SK-N-SH treated with all-trans-retinoic acid at 6 μM for 48 hours (cell line): ENCODE measurements at regions not wholly inside any gene's neighbourhood (a gene's known extent, or its start where the extent isn't known, plus 50 kb on each side); places are given as distances from the start of the nearest gene placed in this dataset.
"Not testable (repeated sequence)": the region's sequence is repeated elsewhere in the genome, so short reads cannot be mapped to it uniquely, and the experiment has no call there.

Experiments used
- ATAC-seq: fragments of 200-7000 bp; cut with Tn5 transposase; 3 replicates; pipeline ENCODE4 v1.9.1; 2020; ENCODE audit warnings: mild to moderate bottlenecking, moderate library complexity
- ARNTL ChIP-seq: fragments of 450-650 bp; formaldehyde crosslinking; IDR thresholded peaks from 2 replicates; pipeline ENCODE4 v1.5.0; 2020; ENCODE audit warnings: low read depth, mild to moderate bottlenecking, moderate library complexity, borderline replicate concordance
- CREB5 ChIP-seq: fragments of 250-450 bp; sonication (Bioruptor Pico); IDR thresholded peaks from 2 replicates; pipeline ENCODE4 v1.5.1; 2020; ENCODE audit warnings: low read depth, mild to moderate bottlenecking, moderate library complexity
- CSDC2 ChIP-seq: fragments of 250-450 bp; sonication (Bioruptor Pico); IDR thresholded peaks from 2 replicates; pipeline ENCODE4 v1.5.0; 2020; ENCODE audit warnings: mild to moderate bottlenecking, moderate library complexity
- CSRNP3 ChIP-seq: fragments of 250-450 bp; sonication (Bioruptor Pico); IDR thresholded peaks from 2 replicates; pipeline ENCODE4 v1.5.1; 2021; ENCODE audit warnings: mild to moderate bottlenecking, moderate library complexity
- ESRRG ChIP-seq: fragments of 250-450 bp; sonication (Bioruptor Pico); IDR thresholded peaks from 2 replicates; pipeline ENCODE4 v1.6.1; 2021; ENCODE audit warnings: mild to moderate bottlenecking
- GLIS3 ChIP-seq: fragments of 250-450 bp; sonication (Bioruptor Pico); IDR thresholded peaks from 2 replicates; pipeline ENCODE4 v1.5.0; 2020; ENCODE audit warnings: mild to moderate bottlenecking, moderate library complexity
- ISL1 ChIP-seq: fragments of 250-450 bp; sonication (Bioruptor Pico); IDR thresholded peaks from 2 replicates; pipeline ENCODE4 v2.1.2; 2022; ENCODE audit warnings: mild to moderate bottlenecking, moderate library complexity
- OSR1 ChIP-seq: fragments of 250-450 bp; sonication (Bioruptor Pico); IDR thresholded peaks from 2 replicates; pipeline ENCODE4 v1.8.0; 2022; ENCODE audit warnings: moderate library complexity, mild to moderate bottlenecking, inconsistent platforms
- RARB ChIP-seq: fragments of 250-450 bp; sonication (Bioruptor Pico); IDR thresholded peaks from 2 replicates; pipeline ENCODE4 v1.8.0; 2021; ENCODE audit warnings: mild to moderate bottlenecking, moderate library complexity
- SNAI2 ChIP-seq: fragments of 250-450 bp; sonication (Bioruptor Pico); IDR thresholded peaks from 2 replicates; pipeline ENCODE4 v1.5.0; 2020; ENCODE audit warnings: mild to moderate bottlenecking, moderate library complexity
- TCF4 ChIP-seq: fragments of 250-450 bp; sonication (Bioruptor Pico); IDR thresholded peaks from 2 replicates; pipeline ENCODE4 v1.8.0; 2021; ENCODE audit warnings: mild to moderate bottlenecking, moderate library complexity, borderline replicate concordance
- TOX ChIP-seq: fragments of 250-450 bp; sonication (Bioruptor Pico); IDR thresholded peaks from 2 replicates; pipeline ENCODE4 v1.8.0; 2021; ENCODE audit warnings: mild to moderate bottlenecking, moderate library complexity, borderline replicate concordance
- ZC3H10 ChIP-seq: fragments of 250-450 bp; sonication (Bioruptor Pico); IDR thresholded peaks from 2 replicates; pipeline ENCODE4 v1.5.1; 2021; ENCODE audit warnings: mild to moderate bottlenecking, moderate library complexity
- ZFP3 ChIP-seq: fragments of 250-450 bp; sonication (Bioruptor Pico); IDR thresholded peaks from 2 replicates; pipeline ENCODE4 v1.5.0; 2020; ENCODE audit warnings: mild to moderate bottlenecking, moderate library complexity
- ZNF565 ChIP-seq: fragments of 450-650 bp; formaldehyde crosslinking; conservative IDR thresholded peaks from 2 replicates; pipeline ENCODE4 v1.5.0; 2020; ENCODE audit warnings: low read depth, mild to moderate bottlenecking, moderate library complexity
- ZNF70 ChIP-seq: fragments of 450-650 bp; formaldehyde crosslinking; IDR thresholded peaks from 2 replicates; pipeline ENCODE4 v1.5.0; 2020; ENCODE audit warnings: mild to moderate bottlenecking, moderate library complexity
- TF ChIP-seq, protein P1 (sequence below): fragments of 250-450 bp; sonication (Bioruptor Pico); IDR thresholded peaks from 2 replicates; pipeline ENCODE4 v1.8.0; 2021; ENCODE audit warnings: low read depth, mild to moderate bottlenecking, moderate library complexity, borderline replicate concordance
- TF ChIP-seq, protein P2 (sequence below): fragments of 250-450 bp; sonication (Bioruptor Pico); IDR thresholded peaks from 2 replicates; pipeline ENCODE4 v1.5.0; 2020; ENCODE audit warnings: mild to moderate bottlenecking, moderate library complexity

DNA sequence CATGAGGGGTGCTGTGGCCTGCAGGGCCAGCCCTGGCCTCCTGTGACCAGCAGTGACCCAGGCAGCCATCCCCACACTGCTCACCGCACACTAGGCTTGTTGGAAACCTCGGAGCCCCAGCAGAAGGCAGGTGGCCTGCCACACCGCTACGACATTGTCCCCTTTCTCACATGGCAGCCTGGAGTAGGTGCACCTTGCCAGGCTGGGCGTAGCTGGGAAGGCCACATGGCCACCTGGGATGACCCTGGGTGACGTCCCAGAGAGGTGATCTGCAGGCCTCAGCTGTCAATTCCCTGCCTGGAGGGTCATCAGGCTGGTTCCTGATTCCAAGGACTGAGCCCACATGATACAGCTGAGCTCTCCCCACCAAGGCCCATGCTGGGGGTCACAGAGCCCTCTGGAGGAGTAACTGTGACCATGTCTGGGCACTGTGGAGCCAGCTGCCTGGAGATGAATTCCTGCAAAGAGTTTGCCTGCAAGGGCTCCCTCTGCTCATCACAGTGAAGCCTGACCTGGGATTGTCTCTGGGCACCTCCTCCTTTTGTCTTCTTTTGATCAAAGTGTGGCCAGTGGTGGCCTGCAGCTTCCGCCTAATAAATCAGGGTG lies 119.6 kb upstream of the OTOS start (continued):
- TF ChIP-seq, protein P1, sequence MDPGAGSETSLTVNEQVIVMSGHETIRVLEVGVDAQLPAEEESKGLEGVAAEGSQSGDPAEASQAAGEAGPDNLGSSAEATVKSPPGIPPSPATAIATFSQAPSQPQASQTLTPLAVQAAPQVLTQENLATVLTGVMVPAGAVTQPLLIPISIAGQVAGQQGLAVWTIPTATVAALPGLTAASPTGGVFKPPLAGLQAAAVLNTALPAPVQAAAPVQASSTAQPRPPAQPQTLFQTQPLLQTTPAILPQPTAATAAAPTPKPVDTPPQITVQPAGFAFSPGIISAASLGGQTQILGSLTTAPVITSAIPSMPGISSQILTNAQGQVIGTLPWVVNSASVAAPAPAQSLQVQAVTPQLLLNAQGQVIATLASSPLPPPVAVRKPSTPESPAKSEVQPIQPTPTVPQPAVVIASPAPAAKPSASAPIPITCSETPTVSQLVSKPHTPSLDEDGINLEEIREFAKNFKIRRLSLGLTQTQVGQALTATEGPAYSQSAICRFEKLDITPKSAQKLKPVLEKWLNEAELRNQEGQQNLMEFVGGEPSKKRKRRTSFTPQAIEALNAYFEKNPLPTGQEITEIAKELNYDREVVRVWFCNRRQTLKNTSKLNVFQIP (CRISPR knock-in tag): no peak
- no peak for TF ChIP-seq ZC3H10 (CRISPR knock-in tag)
- TF ChIP-seq GLIS3 (CRISPR knock-in tag): no peak

- no peak for TF ChIP-seq ZNF70 (CRISPR knock-in tag)
- no peak for TF ChIP-seq OSR1 (CRISPR knock-in tag)
- no peak for TF ChIP-seq ISL1
- no peak for TF ChIP-seq RARB (CRISPR knock-in tag)
- TF ChIP-seq CSDC2 (CRISPR knock-in tag): no peak
- TF ChIP-seq, all 23 proteins: peak for 0
- ATAC-seq: no peak
Observed at GRCh38 chr2:240260664-240261063, 120.2 kb upstream of the OTOS start.

- ATAC-seq: not testable (repeated sequence)
Observed at GRCh38 chr2:240262578-240262977, 122.1 kb upstream of the OTOS start.

DNA sequence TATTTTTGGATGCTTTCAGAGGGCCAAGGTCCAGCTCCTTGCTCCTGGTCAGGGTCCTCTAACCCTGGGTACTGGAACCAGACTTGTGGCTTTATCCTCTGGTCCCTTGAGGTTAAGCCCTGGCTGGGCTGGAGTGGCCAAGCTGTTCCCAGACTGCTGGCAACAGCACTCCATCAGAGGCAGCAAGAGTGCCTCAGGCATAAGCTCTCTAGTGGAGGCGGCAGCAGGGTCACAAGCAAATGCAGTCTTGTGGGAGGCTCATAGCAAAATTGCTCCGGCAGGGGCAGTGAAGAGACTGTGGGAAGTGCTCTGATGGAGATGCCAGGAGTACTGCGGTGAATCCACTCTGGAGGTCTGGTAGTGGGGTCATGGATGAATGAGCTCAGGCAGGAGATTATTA lies 128.9 kb upstream of the OTOS start:
- TF ChIP-seq CSDC2 (CRISPR knock-in tag): no peak
- no peak for ATAC-seq

- TF ChIP-seq, protein P2, sequence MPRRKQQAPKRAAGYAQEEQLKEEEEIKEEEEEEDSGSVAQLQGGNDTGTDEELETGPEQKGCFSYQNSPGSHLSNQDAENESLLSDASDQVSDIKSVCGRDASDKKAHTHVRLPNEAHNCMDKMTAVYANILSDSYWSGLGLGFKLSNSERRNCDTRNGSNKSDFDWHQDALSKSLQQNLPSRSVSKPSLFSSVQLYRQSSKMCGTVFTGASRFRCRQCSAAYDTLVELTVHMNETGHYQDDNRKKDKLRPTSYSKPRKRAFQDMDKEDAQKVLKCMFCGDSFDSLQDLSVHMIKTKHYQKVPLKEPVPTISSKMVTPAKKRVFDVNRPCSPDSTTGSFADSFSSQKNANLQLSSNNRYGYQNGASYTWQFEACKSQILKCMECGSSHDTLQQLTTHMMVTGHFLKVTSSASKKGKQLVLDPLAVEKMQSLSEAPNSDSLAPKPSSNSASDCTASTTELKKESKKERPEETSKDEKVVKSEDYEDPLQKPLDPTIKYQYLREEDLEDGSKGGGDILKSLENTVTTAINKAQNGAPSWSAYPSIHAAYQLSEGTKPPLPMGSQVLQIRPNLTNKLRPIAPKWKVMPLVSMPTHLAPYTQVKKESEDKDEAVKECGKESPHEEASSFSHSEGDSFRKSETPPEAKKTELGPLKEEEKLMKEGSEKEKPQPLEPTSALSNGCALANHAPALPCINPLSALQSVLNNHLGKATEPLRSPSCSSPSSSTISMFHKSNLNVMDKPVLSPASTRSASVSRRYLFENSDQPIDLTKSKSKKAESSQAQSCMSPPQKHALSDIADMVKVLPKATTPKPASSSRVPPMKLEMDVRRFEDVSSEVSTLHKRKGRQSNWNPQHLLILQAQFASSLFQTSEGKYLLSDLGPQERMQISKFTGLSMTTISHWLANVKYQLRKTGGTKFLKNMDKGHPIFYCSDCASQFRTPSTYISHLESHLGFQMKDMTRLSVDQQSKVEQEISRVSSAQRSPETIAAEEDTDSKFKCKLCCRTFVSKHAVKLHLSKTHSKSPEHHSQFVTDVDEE (CRISPR knock-in tag): no peak
- TF ChIP-seq SNAI2 (no peak), CREB5 (no peak)
- TF ChIP-seq, all 23 proteins: peak for 0
Observed at GRCh38 chr2:240269886-240270285, 129.4 kb upstream of the OTOS start.

DNA sequence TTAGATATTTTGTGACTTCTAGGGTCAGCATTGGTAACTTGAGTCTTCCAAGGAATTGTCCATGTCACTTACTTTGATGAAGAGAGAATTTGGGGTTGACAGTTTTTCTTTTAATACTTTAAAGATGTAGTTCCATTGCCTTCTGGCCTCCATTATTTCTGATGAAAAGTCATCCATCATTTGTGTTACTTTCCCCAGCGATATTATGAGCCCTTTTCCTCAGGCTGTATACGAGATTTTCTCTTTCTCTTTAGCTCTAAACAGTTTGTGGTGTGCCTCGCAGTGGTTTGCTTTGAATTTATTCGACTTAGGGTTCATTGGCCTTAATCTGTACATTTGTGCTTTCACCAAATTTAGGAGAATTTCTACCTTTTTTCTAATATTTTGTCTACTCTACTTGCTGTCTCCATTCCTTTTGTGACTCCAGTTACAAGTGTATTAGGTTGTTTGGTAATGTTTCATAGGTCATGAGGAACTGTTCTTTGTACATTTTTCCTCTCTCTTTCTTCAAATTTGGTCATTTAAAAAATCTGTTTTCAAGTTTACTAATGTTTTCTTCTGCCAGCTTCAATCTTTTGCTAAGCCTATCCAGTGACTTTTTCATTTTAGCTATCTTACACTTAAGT lies 131.4 kb upstream of the OTOS start:
- ATAC-seq: no peak
- no peak for TF ChIP-seq ARNTL (CRISPR knock-in tag)
- no peak for TF ChIP-seq SNAI2
- TF ChIP-seq ZFP3 (CRISPR knock-in tag): no peak
- no peak for TF ChIP-seq ESRRG
- TF ChIP-seq TOX (CRISPR knock-in tag): no peak
- TF ChIP-seq, protein P1 (CRISPR knock-in tag): no peak
- TF ChIP-seq GLIS3 (CRISPR knock-in tag): no peak
- TF ChIP-seq ZNF565 (CRISPR knock-in tag): no peak
- no peak for TF ChIP-seq ZC3H10 (CRISPR knock-in tag)
- no peak for TF ChIP-seq OSR1 (CRISPR knock-in tag)
- TF ChIP-seq CSDC2 (CRISPR knock-in tag): no peak
- no peak for TF ChIP-seq CSRNP3 (CRISPR knock-in tag)
- TF ChIP-seq CREB5: no peak
- TF ChIP-seq TCF4: no peak
- TF ChIP-seq, protein P2 (CRISPR knock-in tag): no peak

More at GRCh38 chr2:240269886-240270285, 129.4 kb upstream of the OTOS start:
- no peak for ATAC-seq
